ENCODE measurements at regions not wholly inside any gene's neighbourhood (a gene's known extent, or its start where the extent isn't known, plus 50 kb on each side); places are given as distances from the start of the nearest gene placed in this dataset.
"Not testable (repeated sequence)": the region's sequence is repeated elsewhere in the genome, so short reads cannot be mapped to it uniquely, and the experiment has no call there.

GRCh38 chr22:17284888-17285287 is 65.7 kb upstream of the ADA2 start:
- POLR2A ChIA-PET, result no interaction called here
- peaks cover 16% of the 10 kb centered on the region for H3K4me1 Mint-ChIP-seq (ENCODE audit: low read depth)
- H3K27ac Mint-ChIP-seq, result no peak overlapping the region
- DNase-seq, result no peak
- H3K9me3 Mint-ChIP-seq, result no peaks in the 10 kb centered on the region
- no peak overlapping the region for H3K4me3 Mint-ChIP-seq
- intact Hi-C loops (cut with micrococcal nuclease), result loop anchor here (5.0 kb wide), 1 partner anchor 32 kb away; no protein-coding TSS in a partner anchor
- CTCF ChIA-PET, result interaction anchor here (0.7 kb wide), 1 partner anchor 21 kb away, joined by 3 read pairs; no protein-coding TSS in a partner anchor
- no peaks in the 10 kb centered on the region for H3K36me3 Mint-ChIP-seq
- no peaks in the 10 kb centered on the region for H3K27me3 Mint-ChIP-seq

GRCh38 chr22:17284466-17284865 is 65.2 kb upstream of the ADA2 start:
- CTCF ChIA-PET, result no interaction called here
- no peak for DNase-seq
- Mint-ChIP-seq H3K4me1 (ENCODE audit: low read depth) (peaks cover 16% of the 10 kb centered on the region), H3K36me3 (no peaks in the 10 kb centered on the region), H3K27ac (no peak overlapping the region), H3K9me3 (no peaks in the 10 kb centered on the region), H3K27me3 (no peaks in the 10 kb centered on the region), H3K4me3 (no peak overlapping the region)
- intact Hi-C loops (cut with micrococcal nuclease), result loop anchor here (5.0 kb wide), 1 partner anchor 33 kb away; no protein-coding TSS in a partner anchor
- POLR2A ChIA-PET, result no interaction called here

- H3K36me3 Mint-ChIP-seq, DNase-seq, CTCF ChIA-PET, H3K9me3 Mint-ChIP-seq, H3K27me3 Mint-ChIP-seq, H3K27ac Mint-ChIP-seq, POLR2A ChIA-PET, H3K4me3 Mint-ChIP-seq: not testable (repeated sequence)
- intact Hi-C loops (cut with micrococcal nuclease), result loop anchor here (5.0 kb wide), 1 partner anchor 33 kb away; no protein-coding TSS in a partner anchor
- peaks cover 16% of the 10 kb centered on the region for H3K4me1 Mint-ChIP-seq (ENCODE audit: low read depth)
These were observed 64.6 kb upstream of the ADA2 start for GRCh38 chr22:17283865-17284264.

- POLR2A ChIA-PET, result no interaction called here
- Mint-ChIP-seq H3K9me3 (no peaks in the 10 kb centered on the region), H3K4me3 (no peak overlapping the region), H3K4me1 (ENCODE audit: low read depth) (peaks cover 16% of the 10 kb centered on the region), H3K36me3 (no peaks in the 10 kb centered on the region), H3K27ac (no peak overlapping the region), H3K27me3 (no peaks in the 10 kb centered on the region)
- no peak for DNase-seq
- intact Hi-C loops (cut with micrococcal nuclease), result loop anchor here (5.0 kb wide), 1 partner anchor 34 kb away; no protein-coding TSS in a partner anchor
- CTCF ChIA-PET, result no interaction called here
These were observed 64.2 kb upstream of the ADA2 start for GRCh38 chr22:17283423-17283822.

GRCh38 chr22:17281440-17281841 is 62.2 kb upstream of the ADA2 start:
- intact Hi-C loops (cut with micrococcal nuclease), result loop anchor here (5.0 kb wide), 1 partner anchor 36 kb away; no protein-coding TSS in a partner anchor
- peaks cover 16% of the 10 kb centered on the region for H3K4me1 Mint-ChIP-seq (ENCODE audit: low read depth)
- CTCF ChIA-PET, result interaction anchor here (0.7 to 1.0 kb wide), 3 partner anchors 12 to 220 kb away, joined by 3 to 4 read pairs (median 3); no protein-coding TSS in a partner anchor
- peak; percentile 34 for DNase-seq
- no peaks in the 10 kb centered on the region for H3K9me3 Mint-ChIP-seq
- H3K27ac Mint-ChIP-seq, result peak overlapping the region; percentile 81
- POLR2A ChIA-PET, result no interaction called here
- H3K4me3 Mint-ChIP-seq, result peak overlapping the region; percentile 27
- no peaks in the 10 kb centered on the region for H3K27me3 Mint-ChIP-seq
- no peaks in the 10 kb centered on the region for H3K36me3 Mint-ChIP-seq

GRCh38 chr22:17281026-17281425 is 61.8 kb upstream of the ADA2 start:
- ChIA-PET POLR2A (no interaction called here), CTCF (interaction anchor here (0.7 to 1.0 kb wide), 3 partner anchors 12 to 221 kb away, joined by 3 to 4 read pairs (median 3); no protein-coding TSS in a partner anchor)
- Mint-ChIP-seq H3K4me3 (no peak overlapping the region), H3K36me3 (no peaks in the 10 kb centered on the region), H3K27ac (peak overlapping the region; percentile 81), H3K4me1 (ENCODE audit: low read depth) (peaks cover 16% of the 10 kb centered on the region), H3K27me3 (no peaks in the 10 kb centered on the region), H3K9me3 (no peaks in the 10 kb centered on the region)
- intact Hi-C loops (cut with micrococcal nuclease), result loop anchor here (5.0 kb wide), 1 partner anchor 36 kb away; no protein-coding TSS in a partner anchor
- no peak for DNase-seq

GRCh38 chr22:17272511-17272991 is 53.3 kb upstream of the ADA2 start:
- H3K27ac Mint-ChIP-seq, result no peak overlapping the region
- intact Hi-C loops (cut with micrococcal nuclease), result no loop called here
- DNase-seq, result no peak
- no peaks in the 10 kb centered on the region for H3K36me3 Mint-ChIP-seq
- peaks cover 6% of the 10 kb centered on the region for H3K4me1 Mint-ChIP-seq (ENCODE audit: low read depth)
- POLR2A ChIA-PET, result no interaction called here
- no peaks in the 10 kb centered on the region for H3K9me3 Mint-ChIP-seq
- CTCF ChIA-PET, result interaction anchor here (2.0 kb wide), 1 partner anchor 101 kb away, joined by 8 read pairs; no protein-coding TSS in a partner anchor
- no peaks in the 10 kb centered on the region for H3K27me3 Mint-ChIP-seq
- no peak overlapping the region for H3K4me3 Mint-ChIP-seq

GRCh38 chr22:17271711-17272451 is 52.6 kb upstream of the ADA2 start:
- no peak for DNase-seq
- Mint-ChIP-seq H3K36me3 (no peaks in the 10 kb centered on the region), H3K27me3 (no peaks in the 10 kb centered on the region), H3K4me3 (no peak overlapping the region), H3K4me1 (ENCODE audit: low read depth) (peaks cover 8% of the 10 kb centered on the region), H3K27ac (no peak overlapping the region), H3K9me3 (no peaks in the 10 kb centered on the region)
- CTCF ChIA-PET, result interaction anchor here (0.7 to 2.0 kb wide), 2 partner anchors 36 to 100 kb away, joined by 3 to 8 read pairs; no protein-coding TSS in a partner anchor
- intact Hi-C loops (cut with micrococcal nuclease), result no loop called here
- POLR2A ChIA-PET, result no interaction called here

- Mint-ChIP-seq H3K4me1 (ENCODE audit: low read depth) (peaks cover 15% of the 10 kb centered on the region), H3K27ac (no peak overlapping the region), H3K9me3 (no peaks in the 10 kb centered on the region), H3K36me3 (no peaks in the 10 kb centered on the region), H3K27me3 (no peaks in the 10 kb centered on the region), H3K4me3 (no peak overlapping the region)
- ChIA-PET POLR2A (no interaction called here), CTCF (no interaction called here)
- intact Hi-C loops (cut with micrococcal nuclease), result no loop called here
- no peak for DNase-seq
These were observed 50.5 kb upstream of the ADA2 start for GRCh38 chr22:17269607-17270261.

- H3K27ac Mint-ChIP-seq, result no peak overlapping the region
These were observed 50.0 kb upstream of the ADA2 start for GRCh38 chr22:17269224-17269606.

More at GRCh38 chr22:17269224-17269606, 50.0 kb upstream of the ADA2 start:
- CTCF ChIA-PET, result interaction anchor here (0.7 to 0.8 kb wide), 2 partner anchors 12 to 24 kb away, joined by 3 read pairs; no protein-coding TSS in a partner anchor
- Mint-ChIP-seq H3K27me3 (no peaks in the 10 kb centered on the region), H3K4me1 (ENCODE audit: low read depth) (peaks cover 15% of the 10 kb centered on the region), H3K4me3 (no peak overlapping the region), H3K36me3 (no peaks in the 10 kb centered on the region), H3K9me3 (no peaks in the 10 kb centered on the region)
- intact Hi-C loops (cut with micrococcal nuclease), result no loop called here
- DNase-seq, result no peak
- POLR2A ChIA-PET, result interaction anchor here (0.6 kb wide), 1 partner anchor 26 kb away, joined by 3 read pairs; no protein-coding TSS in a partner anchor

Measured in activated CD4-positive, alpha-beta memory T cell treated with anti-CD3 and anti-CD28 coated beads for 36 hours (primary cell).